Muscle of arm (tissue), 1 donor: ENCODE measurements at regions not wholly inside any gene's neighbourhood (a gene's known extent, or its start where the extent isn't known, plus 50 kb on each side); places are given as distances from the start of the nearest gene placed in this dataset.
"Not testable (repeated sequence)": the region's sequence is repeated elsewhere in the genome, so short reads cannot be mapped to it uniquely, and the experiment has no call there.

ENCODE experiments used
- DNase-seq: peaks from one replicate; pipeline ENCODE4 v3.0.0-alpha.2; 2013

DNA sequence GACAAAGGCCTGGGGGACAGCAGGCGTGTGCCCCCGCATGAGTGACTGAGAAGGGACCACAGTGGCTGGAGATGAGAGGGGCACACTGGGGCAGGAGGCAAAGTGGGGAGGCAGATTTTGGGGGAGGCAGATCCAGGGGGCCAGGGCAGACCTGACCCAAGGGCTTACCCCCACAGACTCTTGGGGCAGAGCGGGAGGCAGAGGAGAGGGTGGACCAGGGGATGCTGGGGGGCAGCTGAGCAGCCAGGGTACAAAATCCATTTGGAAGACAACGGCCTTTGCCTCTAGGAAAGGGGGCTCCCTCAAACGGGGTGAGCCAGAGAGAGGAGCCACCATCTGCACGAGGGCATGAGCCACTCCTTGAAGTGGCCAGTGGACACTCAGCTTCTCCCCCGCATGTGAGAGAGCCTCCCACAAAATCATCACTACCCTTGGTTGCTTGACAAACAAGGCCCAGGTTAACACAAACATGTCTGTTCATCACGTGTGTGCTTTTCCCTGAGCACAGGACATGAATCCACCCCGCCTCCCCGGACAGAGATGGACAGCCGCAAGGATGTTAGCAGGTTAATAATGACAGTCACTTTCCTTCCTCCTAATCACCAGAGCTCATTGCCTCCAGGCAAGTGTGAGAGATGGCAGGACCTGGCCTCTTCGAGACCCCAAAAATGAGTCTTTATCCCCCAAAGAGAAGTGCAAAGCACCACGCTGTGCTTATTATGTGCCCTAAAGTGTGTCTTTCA lies 72.0 kb upstream of the RAB6C start:
- no peak for DNase-seq

DNA sequence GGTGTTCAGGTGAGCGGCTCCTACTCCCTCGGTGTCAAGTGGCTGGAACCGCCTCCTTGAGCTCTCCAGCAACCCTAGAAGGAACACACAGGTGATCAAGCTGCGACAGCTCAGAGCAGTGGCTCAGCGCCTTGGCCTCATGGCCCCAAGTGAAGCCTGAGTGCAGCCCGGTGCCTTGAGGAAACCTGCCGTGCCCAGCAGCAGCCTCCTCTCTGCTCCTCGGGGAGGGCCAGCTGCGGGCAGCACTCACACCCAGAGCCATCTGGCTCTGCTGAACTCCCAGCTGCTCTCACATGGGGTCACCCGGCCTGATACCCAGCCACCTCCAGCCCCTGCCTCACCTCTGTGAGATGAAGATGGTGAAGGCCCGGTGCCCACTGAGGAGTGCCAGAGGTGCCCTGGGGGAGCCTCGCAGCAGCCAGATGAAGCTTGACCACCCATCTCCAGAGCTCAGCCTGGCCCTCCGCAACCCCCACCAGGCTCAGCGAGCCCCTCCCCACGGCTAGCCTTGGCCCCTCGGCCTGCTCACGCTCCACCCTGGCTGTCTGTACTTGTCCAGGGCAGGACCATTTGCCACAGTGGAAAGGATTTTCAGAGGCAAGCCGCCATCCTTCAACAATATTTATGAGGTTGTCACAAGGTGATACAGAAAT lies 70.6 kb upstream of the RAB6C start:
- no peak for DNase-seq

DNA sequence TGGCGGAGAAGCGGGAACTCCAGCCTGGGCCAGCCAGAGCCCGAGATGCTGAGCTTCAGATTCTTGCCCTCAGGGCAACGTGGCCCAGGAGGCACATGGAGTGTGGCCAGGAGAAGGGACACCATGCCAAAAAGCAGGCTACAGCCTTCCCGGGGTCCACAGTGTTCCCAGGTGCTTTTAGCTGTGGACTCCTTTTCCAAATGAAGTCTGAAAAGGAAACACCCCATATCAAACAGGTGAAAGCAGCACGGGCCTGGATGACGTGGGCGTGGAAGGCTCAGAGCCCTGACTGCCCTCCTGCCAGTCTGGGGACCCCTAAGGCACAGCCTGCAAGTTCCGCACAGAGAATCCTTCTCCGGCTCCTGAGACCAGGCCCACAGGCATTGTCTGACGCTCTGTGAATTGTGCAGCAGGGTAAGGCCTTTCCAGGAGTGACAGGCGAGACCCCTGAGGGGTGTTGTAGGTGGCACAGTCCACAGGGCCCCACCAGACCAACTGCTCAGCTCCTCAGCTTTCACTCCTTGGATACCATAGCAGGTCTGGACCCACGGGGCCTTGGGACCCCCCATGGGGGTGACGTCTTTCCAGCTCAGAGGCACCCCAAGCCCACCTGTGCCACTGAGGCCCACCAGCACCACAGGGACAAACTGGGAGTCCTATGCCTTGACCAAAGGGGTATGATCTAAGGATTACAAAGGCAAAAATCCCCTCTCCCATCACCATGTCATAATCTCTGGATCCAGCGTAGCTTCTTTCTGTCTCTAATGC lies 69.6 kb upstream of the RAB6C start:
- no peak for DNase-seq

- DNase-seq: no peak
Measured at GRCh38 chr2:129910446-129911362, 68.8 kb upstream of the RAB6C start.

DNA sequence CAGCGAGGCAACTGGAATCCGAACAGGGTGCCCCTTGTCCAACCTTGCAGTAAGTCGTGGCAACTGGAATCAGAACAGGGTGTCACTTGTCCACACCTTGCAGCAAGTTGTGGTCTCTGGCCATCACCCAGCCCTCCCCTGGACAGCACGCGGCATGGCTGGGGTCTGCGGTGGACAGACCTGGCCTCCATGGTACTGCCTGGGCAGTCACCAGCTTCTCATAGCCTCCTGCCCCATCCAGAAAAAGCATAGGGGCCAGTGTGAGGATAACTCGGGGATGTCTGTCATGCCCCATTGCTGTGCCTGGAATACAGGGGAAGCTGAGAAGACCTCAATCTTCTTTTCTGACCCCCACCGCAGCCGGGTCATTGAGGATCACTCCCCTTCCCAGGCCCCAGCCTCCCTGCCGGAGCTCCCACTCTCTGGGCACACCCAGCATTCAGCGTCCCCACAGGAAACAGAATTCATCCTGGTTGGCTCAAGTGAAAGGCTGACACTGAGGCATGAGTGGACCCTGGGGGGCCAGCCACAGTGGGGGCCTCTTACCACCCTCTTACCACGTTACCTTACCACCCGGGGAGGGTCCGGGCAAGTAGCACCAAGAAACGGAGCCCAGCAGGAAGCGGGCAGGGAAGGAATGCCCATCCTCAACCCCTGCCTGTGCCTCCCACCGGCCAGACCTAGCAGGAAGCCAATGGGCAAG lies 68.0 kb upstream of the RAB6C start:
- no peak for DNase-seq

DNA sequence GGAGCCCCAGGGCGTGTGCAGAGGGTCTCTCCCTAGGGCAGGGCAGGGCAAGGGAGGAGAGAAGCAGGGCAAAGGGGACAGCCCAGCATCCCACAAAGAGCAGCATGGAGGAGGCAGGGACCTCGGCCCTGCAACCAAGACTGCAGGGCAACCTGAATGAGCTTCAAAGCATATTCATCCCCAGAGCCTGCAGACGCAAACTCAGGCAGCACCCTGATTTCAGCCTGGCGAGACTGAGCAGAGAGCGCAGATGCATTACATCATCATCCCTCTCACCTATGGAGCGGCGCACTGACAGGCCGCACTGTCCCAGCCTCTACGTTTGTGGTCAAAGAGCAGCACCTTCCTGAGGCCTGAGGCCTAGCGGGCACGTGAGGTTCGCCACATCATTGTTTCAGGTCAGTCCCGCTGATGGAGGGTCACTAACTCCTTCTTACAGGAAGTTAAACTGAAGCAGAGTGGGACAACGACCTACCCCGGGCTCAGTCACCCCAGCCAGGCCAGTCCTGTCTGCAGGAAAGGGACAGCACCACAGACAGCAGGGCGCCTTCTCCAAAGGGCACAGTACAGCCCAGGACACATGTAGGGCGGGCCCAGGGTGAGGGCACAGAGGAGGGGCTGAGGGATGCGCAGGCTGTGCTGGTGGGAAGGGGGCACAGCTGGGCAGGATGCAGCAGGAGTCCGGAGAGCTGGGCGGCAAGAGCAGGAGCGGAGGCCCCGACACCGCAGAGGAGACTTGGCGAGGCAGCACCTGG lies 67.2 kb upstream of the RAB6C start:
- DNase-seq: no peak

- DNase-seq: no peak
Measured at GRCh38 chr2:129912871-129913694, 66.4 kb upstream of the RAB6C start.

- DNase-seq: no peak
Measured at GRCh38 chr2:129913695-129914495, 65.6 kb upstream of the RAB6C start.

- DNase-seq: no peak
Measured at GRCh38 chr2:129914538-129915302, 64.7 kb upstream of the RAB6C start.

DNA sequence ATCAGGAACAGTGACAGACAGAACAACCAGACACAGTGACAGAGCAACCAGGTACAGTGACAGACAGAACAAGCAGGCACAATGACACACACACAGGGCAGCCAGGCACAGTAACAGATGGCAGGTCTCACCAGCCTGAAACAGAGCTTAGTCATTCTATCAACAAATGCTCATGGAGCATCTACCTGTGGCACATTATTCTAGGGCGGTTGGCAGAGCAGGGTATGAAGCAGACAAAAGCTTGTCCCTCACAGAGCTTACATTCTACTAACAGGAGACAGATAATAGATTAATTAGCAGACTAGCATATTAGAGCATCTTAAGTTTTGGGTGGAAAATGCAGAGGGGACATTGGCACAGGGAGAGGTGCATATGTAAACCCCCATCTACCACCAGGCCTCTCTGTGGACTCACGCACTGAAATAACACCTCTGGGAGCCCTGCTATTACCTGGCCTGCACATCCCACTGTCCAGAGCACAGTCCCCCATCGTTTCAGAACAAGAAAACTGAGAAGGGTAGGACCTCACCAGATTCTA lies 64.1 kb upstream of the RAB6C start:
- no peak for DNase-seq

DNA sequence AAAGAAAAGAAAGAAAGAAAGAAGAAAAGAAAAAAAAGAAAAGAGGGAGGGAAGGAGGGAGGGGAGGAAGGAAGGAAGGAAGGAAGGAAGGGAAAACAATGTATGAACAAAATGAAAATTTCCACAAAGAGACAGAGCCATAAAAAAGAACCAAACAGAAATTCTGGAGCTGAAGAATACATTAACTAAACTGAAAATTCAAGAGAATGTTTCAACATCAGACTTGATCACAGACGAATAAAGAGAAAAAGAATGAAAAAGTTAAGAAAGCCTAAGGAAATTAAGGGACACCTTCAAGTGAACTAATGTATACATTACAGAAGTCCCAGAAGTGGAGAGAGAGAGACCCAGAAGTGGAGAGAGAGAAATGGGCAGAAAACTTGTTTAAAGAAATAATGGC lies 60.9 kb upstream of the RAB6C start:
- DNase-seq: no peak

DNA sequence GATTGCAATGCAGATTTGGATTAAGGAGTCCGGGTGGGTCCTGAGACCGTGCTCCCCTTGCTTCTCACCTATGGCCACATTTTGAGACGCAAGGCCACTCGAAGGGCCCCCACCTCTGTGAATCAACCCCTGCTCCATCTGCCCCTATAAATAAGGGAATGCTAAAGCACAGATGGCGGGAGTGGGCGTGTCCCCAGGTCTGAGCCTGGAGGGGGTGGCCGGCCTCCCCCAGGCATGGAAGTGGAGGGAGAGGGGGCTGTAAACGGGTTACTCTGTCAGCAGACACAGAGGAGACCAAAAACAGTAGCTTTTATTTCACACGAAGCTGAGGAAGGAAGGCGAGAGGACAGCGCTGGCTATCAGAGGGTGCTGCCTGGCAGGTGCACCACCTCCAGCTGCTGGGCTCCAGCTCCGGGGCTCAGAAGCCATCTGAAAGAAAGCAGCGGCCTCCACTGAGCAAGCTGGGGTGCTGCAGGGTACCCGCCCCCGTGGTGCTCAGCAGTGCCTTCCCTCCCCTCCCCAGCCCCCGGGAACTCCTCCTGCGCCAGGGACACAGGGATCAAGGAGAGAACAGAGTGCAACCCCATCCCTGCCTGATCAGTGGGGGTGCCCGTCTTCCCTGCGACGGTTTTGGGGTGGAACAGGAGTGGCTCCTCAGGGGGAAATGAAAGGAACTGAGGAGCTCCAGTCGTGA lies 56.7 kb upstream of the RAB6C start:
- no peak for DNase-seq

DNA sequence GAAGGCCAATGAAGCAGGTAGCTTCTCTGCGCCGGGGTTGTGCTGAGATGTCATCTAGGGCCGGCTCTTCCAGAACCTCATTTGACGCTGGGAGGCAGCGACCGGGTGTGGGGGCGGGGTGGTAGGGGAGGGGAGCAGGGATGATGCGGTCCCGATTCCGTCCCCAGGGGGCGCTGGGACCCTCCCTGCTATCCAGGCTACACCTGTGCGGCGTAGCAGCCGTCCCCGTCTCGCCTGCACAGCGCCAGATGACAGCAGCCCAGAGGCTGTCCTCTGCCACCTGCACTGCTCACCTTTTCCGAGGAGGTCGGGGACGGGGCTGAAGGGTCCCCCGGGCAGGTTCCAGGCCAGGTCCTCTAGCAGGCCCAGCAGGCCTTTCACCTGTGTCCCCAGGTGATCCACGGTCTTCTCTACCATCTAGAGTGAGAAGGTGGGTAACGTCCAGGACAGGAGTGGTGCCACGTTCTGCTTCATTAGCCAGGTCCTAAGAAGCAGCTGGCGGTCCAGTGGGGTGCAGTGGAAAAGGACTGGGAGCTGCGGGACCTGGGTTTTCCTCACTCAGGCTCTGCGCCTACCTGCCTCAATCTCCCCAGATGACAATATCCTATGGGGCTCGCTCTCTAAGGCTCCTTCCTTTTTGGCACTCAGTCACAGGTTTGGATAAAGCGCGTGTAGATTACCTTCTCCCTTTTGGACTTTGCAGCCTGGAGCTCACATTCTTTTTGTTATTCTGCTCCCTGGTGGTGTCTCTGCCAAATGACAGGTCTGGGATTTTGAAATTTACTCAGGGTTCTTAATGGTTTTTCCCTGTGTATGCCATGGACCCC lies 56.0 kb upstream of the RAB6C start:
- DNase-seq: peak; percentile 40

- DNase-seq: not testable (repeated sequence)
Measured at GRCh38 chr2:129924115-129924514, 55.4 kb upstream of the RAB6C start.

DNA sequence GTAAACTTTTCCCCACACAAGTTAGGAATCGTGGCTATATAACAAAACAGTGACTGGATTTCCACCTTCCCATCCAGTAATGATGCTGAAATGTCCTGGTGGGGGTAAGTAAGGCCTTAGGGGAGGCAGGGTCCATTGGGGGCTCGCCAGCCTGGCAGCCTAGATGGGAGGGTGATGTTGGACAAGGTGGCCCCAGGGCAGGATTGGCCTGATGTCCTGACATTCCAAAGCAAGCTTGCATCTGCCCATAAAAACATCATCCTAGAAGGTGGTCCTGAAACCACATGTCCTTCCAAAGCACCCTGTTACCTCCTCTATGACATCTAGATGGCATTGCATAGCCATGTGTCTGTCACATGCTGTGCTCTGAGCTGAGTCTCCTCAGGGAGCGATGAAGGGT lies 54.1 kb upstream of the RAB6C start:
- no peak for DNase-seq

DNA sequence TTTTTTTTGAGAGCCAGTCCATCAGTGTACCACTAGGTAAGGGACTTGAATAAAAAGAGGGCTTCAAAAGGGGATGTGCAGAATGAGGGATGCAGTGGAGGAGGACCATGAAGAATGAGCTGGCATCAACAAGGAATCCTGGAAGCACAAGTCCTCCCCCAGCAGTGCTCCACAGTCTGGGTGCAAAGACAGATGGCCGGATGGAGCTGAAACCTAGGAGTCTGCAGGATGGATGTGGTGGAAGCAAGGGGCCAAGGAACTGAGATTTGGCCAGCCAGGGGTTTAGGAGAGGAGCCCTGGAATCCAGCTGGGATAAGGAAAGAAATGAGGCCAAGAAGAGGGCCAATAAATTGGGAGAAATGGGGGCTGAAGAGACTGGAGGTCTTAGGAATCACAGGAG lies 51.8 kb upstream of the RAB6C start:
- DNase-seq: no peak
